Loucy (cell line): ENCODE measurements at regions not wholly inside any gene's neighbourhood (a gene's known extent, or its start where the extent isn't known, plus 50 kb on each side); places are given as distances from the start of the nearest gene placed in this dataset.
"Not testable (repeated sequence)": the region's sequence is repeated elsewhere in the genome, so short reads cannot be mapped to it uniquely, and the experiment has no call there.

Experiments used
- H2AFZ ChIP-seq: fragments of 200-600 bp; sonication (generic); 2 replicates; pipeline ENCODE4 v1.6.0; 2016; ENCODE audit warnings: antibody characterized with exemption, mild to moderate bottlenecking, low read length, moderate library complexity
- H3F3A ChIP-seq: fragments of 200-600 bp; 2 replicates; pipeline ENCODE4 v1.6.0; 2016; ENCODE audit warnings: antibody characterized with exemption, low read depth, mild to moderate bottlenecking
- H3K27me3 ChIP-seq: fragments of 200-600 bp; sonication (generic); 2 replicates; pipeline ENCODE4 v1.6.1; 2014; ENCODE audit warnings: low read length, mild to moderate bottlenecking; ENCODE audit not compliant: insufficient read depth, poor library complexity, severe bottlenecking
- H3K36me3 ChIP-seq: fragments of 200-600 bp; sonication (generic); 2 replicates; pipeline ENCODE4 v1.6.1; 2016; ENCODE audit warnings: low read length; ENCODE audit not compliant: insufficient read depth
- H3K4me1 ChIP-seq: fragments of 200-600 bp; sonication (generic); 2 replicates; pipeline ENCODE4 v1.5.1; 2014; ENCODE audit warnings: low read length, mild to moderate bottlenecking; ENCODE audit not compliant: insufficient read depth, poor library complexity, severe bottlenecking
- H3K4me2 ChIP-seq: fragments of 200-600 bp; sonication (generic); 2 replicates; pipeline ENCODE4 v1.6.0; 2014; ENCODE audit warnings: antibody characterized with exemption, low read length, low read depth, mild to moderate bottlenecking; ENCODE audit not compliant: poor library complexity, severe bottlenecking
- H3K4me3 ChIP-seq: fragments of 200-600 bp; sonication (generic); 2 replicates; pipeline ENCODE4 v1.5.1; 2014; ENCODE audit warnings: low read length, mild to moderate bottlenecking, mixed read lengths; ENCODE audit not compliant: poor library complexity, severe bottlenecking
- H3K79me2 ChIP-seq: fragments of 200-600 bp; sonication (generic); 2 replicates; pipeline ENCODE4 v1.6.1; 2014; ENCODE audit warnings: low read length; ENCODE audit not compliant: insufficient read depth
- H3K9ac ChIP-seq: fragments of 200-600 bp; sonication (generic); 2 replicates; pipeline ENCODE4 v1.6.0; 2014; ENCODE audit warnings: mild to moderate bottlenecking, low read depth, low read length, moderate library complexity; ENCODE audit not compliant: poor library complexity, severe bottlenecking
- H3K9me2 ChIP-seq: fragments of 200-600 bp; sonication (generic); replicated peaks from 2 replicates; pipeline ENCODE4 v1.6.1; 2016; ENCODE audit warnings: low read depth, low read length, mixed read lengths
- H3K9me3 ChIP-seq: fragments of 200-600 bp; sonication (generic); 2 replicates; pipeline ENCODE4 v1.6.1; 2014; ENCODE audit warnings: mild to moderate bottlenecking, antibody characterized with exemption, low read length, low read depth; ENCODE audit not compliant: insufficient read depth
- H4K20me1 ChIP-seq: fragments of 200-600 bp; sonication (generic); 2 replicates; pipeline ENCODE4 v1.6.0; 2014; ENCODE audit warnings: antibody characterized with exemption, low read length, mild to moderate bottlenecking; ENCODE audit not compliant: insufficient read depth, poor library complexity, severe bottlenecking
- CTCF ChIP-seq: fragments of 200-600 bp; sonication (generic); conservative IDR thresholded peaks from 2 replicates; pipeline ENCODE4 v1.5.1; 2014; ENCODE audit warnings: mild to moderate bottlenecking, antibody characterized with exemption, low read length
- EZH2phosphoT487 ChIP-seq: fragments of 200-600 bp; IDR thresholded peaks from 2 replicates; pipeline ENCODE4 v1.6.1; 2018; ENCODE audit warnings: antibody characterized with exemption, mild to moderate bottlenecking, moderate library complexity, borderline replicate concordance

- no peak for TF ChIP-seq EZH2phosphoT487
- TF ChIP-seq CTCF: no peak
- Histone ChIP-seq H3K4me2 (no peak overlapping the region), H3K9me2 (no peaks in the 10 kb centered on the region), H3K9ac (no peak overlapping the region), H3K27me3 (no peaks in the 10 kb centered on the region), H3K36me3 (no peaks in the 10 kb centered on the region), H4K20me1 (no peaks in the 10 kb centered on the region), H2AFZ (no peak overlapping the region), H3K4me1 (peaks cover 4% of the 10 kb centered on the region), H3K9me3 (no peaks in the 10 kb centered on the region), H3K4me3 (no peak overlapping the region), H3K79me2 (no peaks in the 10 kb centered on the region), H3F3A (no peaks in the 10 kb centered on the region)
Measured at GRCh38 chr6:137638926-137639706, 144.9 kb upstream of the OLIG3 start.

GRCh38 chr6:137640086-137640485 lies 145.9 kb upstream of the OLIG3 start:
- Histone ChIP-seq H3K9me2 (no peaks in the 10 kb centered on the region), H2AFZ (no peak overlapping the region), H3K9me3 (no peaks in the 10 kb centered on the region), H4K20me1 (no peaks in the 10 kb centered on the region), H3F3A (no peaks in the 10 kb centered on the region), H3K4me2 (no peak overlapping the region), H3K36me3 (no peaks in the 10 kb centered on the region), H3K9ac (no peak overlapping the region), H3K79me2 (no peaks in the 10 kb centered on the region), H3K4me1 (peaks cover 4% of the 10 kb centered on the region), H3K4me3 (no peak overlapping the region), H3K27me3 (no peaks in the 10 kb centered on the region)
- TF ChIP-seq EZH2phosphoT487: no peak
- no peak for TF ChIP-seq CTCF

- Histone ChIP-seq H4K20me1 (no peaks in the 10 kb centered on the region), H2AFZ (no peak overlapping the region), H3K9me2 (no peaks in the 10 kb centered on the region), H3K4me3 (no peak overlapping the region), H3K9me3 (no peaks in the 10 kb centered on the region), H3F3A (no peaks in the 10 kb centered on the region), H3K4me1 (peaks cover 4% of the 10 kb centered on the region), H3K36me3 (no peaks in the 10 kb centered on the region), H3K9ac (no peak overlapping the region), H3K79me2 (no peaks in the 10 kb centered on the region), H3K4me2 (no peak overlapping the region), H3K27me3 (no peaks in the 10 kb centered on the region)
- TF ChIP-seq EZH2phosphoT487 (no peak), CTCF (peak; percentile 79)
Measured at GRCh38 chr6:137641474-137642077, 147.4 kb upstream of the OLIG3 start.

GRCh38 chr6:137643210-137643609 lies 149.0 kb upstream of the OLIG3 start:
- H3K4me1 ChIP-seq, H3K4me3 ChIP-seq: not testable (repeated sequence)

GRCh38 chr6:137643644-137644043 lies 149.4 kb upstream of the OLIG3 start:
- H3K9me2 ChIP-seq, H3K36me3 ChIP-seq, H3K79me2 ChIP-seq, H3K4me1 ChIP-seq, H3K9ac ChIP-seq, H3K9me3 ChIP-seq, H3K4me2 ChIP-seq, H4K20me1 ChIP-seq, H3F3A ChIP-seq, H2AFZ ChIP-seq, H3K4me3 ChIP-seq, H3K27me3 ChIP-seq: not testable (repeated sequence)

More at GRCh38 chr6:137643210-137643609, 149.0 kb upstream of the OLIG3 start:
- H3K79me2 ChIP-seq, H3K27me3 ChIP-seq, H3F3A ChIP-seq, H3K9ac ChIP-seq, H3K36me3 ChIP-seq, H2AFZ ChIP-seq, H3K9me2 ChIP-seq, H3K9me3 ChIP-seq, H4K20me1 ChIP-seq, H3K4me2 ChIP-seq: not testable (repeated sequence)
